Esophagus squamous epithelium (tissue), 4 donors: ENCODE measurements at regions not wholly inside any gene's neighbourhood (a gene's known extent, or its start where the extent isn't known, plus 50 kb on each side); places are given as distances from the start of the nearest gene placed in this dataset.

Experiments
- CTCF ChIP-seq, 6 experiments: fragments of 450-650 bp in 4 of 6; fragments of 200-600 bp in 2 of 6; sonication (generic) in 2 of 6; IDR thresholded peaks; one replicate each; pipeline ENCODE4 v1.5.1; 2016 to 2019; ENCODE audit warnings: antibody characterized with exemption in 6 of 6, mild to moderate bottlenecking in 4 of 6, moderate library complexity in 4 of 6
- POLR2A ChIP-seq, 4 donors: fragments of 450-650 bp; IDR thresholded peaks; one replicate each; pipeline ENCODE4 v1.6.1; 2017; ENCODE audit warnings: antibody characterized with exemption in 4 of 4, mild to moderate bottlenecking in 4 of 4, moderate library complexity in 3 of 4

GRCh38 chr2:38174131-38174530 is 98.2 kb upstream of the CYP1B1 start:
- TF ChIP-seq CTCF (IDR thresholded peaks at IDR 0.05): no peak
- no peak for TF ChIP-seq POLR2A (IDR thresholded peaks at IDR 0.05)
